ENCODE measurements at regions not wholly inside any gene's neighbourhood (a gene's known extent, or its start where the extent isn't known, plus 50 kb on each side); places are given as distances from the start of the nearest gene placed in this dataset.
"Not testable (repeated sequence)": the region's sequence is repeated elsewhere in the genome, so short reads cannot be mapped to it uniquely, and the experiment has no call there.

DNA sequence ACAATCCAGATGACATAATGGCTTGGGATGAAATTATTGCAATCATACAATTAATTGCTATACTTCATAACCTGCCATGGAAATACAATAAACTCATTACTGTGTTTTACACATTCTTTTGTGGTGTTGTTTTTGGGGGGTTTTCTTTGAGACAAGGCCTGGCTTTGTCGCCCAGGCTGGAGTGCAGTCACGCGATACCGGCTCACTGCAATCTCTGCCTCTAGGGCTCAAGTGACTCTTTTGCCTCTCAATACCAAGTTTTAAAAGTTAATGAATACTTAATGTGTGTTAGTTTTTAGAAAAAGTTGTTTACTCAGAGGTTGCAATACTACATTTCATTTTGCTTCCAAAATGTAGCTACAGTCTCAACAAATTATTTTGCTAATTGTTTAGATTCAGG, 598.4 kb downstream of the CHSY3 start:
- ChIA-PET CTCF (no interaction called here), POLR2A (no interaction called here)
- TF ChIP-seq, protein P1, sequence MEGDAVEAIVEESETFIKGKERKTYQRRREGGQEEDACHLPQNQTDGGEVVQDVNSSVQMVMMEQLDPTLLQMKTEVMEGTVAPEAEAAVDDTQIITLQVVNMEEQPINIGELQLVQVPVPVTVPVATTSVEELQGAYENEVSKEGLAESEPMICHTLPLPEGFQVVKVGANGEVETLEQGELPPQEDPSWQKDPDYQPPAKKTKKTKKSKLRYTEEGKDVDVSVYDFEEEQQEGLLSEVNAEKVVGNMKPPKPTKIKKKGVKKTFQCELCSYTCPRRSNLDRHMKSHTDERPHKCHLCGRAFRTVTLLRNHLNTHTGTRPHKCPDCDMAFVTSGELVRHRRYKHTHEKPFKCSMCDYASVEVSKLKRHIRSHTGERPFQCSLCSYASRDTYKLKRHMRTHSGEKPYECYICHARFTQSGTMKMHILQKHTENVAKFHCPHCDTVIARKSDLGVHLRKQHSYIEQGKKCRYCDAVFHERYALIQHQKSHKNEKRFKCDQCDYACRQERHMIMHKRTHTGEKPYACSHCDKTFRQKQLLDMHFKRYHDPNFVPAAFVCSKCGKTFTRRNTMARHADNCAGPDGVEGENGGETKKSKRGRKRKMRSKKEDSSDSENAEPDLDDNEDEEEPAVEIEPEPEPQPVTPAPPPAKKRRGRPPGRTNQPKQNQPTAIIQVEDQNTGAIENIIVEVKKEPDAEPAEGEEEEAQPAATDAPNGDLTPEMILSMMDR (IDR thresholded peaks at IDR 0.05), result no peak
- intact Hi-C loops (cut with DNase I, micrococcal nuclease), result no loop called here
- H3K9me3 ChIP-seq (ENCODE audit: control insufficient read depth in 1 of 2, insufficient read depth in 1 of 2, low read length in 2 of 2), result no peaks in the 10 kb centered on the region
- no peaks in the 10 kb centered on the region for H3K36me3 ChIP-seq (ENCODE audit: insufficient read depth, low read length)
- ATAC-seq (ENCODE audit: poor library complexity) (no peak), DNase-seq (no peak)
- no peaks in the 10 kb centered on the region for H3K9me3 Mint-ChIP-seq
- no peak overlapping the region for H3K27ac Mint-ChIP-seq
- no peaks in the 10 kb centered on the region for H3K4me1 Mint-ChIP-seq (ENCODE audit: low read depth)
- H3K4me3 Mint-ChIP-seq, result no peak overlapping the region
- H3K4me1 ChIP-seq (ENCODE audit: insufficient read depth, low read length), result no peaks in the 10 kb centered on the region
- no peak overlapping the region for H3K27ac ChIP-seq (ENCODE audit: low read depth in 1 of 2, low read length in 2 of 2)
- H3K36me3 Mint-ChIP-seq (ENCODE audit: low read depth), result no peaks in the 10 kb centered on the region
- no peaks in the 10 kb centered on the region for H3K27me3 Mint-ChIP-seq
- H3K4me3 ChIP-seq (ENCODE audit: low read length), result no peak overlapping the region
- no peaks in the 10 kb centered on the region for H3K27me3 ChIP-seq (ENCODE audit: control insufficient read depth in 1 of 2, insufficient read depth in 2 of 2, low read length in 2 of 2)

DNA sequence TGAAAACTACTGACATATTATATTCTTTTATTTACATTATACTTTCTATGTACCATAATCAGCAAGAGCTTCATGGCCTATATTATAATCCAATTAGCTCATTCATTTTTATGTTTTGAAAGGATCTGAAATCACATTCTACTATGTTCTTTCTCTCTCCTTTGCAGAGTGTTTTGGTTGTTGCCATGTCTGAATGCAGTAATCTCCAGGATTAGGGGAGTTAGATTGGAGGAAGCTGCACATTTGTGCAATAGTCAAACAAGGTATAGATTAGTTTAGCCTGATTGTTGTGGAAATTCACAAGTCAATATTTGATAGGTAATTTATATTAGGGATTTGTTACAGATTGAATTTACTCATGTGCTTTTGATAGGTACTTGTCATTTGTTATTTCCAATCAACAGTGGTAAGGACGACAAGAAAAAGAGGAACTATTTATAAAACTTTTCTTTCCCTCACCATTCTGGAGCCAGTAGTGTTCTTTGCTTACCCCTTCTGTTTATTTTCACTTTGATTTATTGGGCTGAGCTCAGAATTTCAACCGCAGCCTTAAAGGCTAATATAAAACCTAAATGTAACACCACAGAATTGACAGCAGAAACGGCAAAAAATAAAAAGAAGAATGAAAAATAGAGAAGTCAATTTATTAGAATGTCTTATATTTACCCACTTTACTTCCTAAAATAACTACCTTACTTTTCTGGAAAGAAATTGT, 597.0 kb downstream of the CHSY3 start:
- no peaks in the 10 kb centered on the region for H3K27me3 ChIP-seq (ENCODE audit: control insufficient read depth in 1 of 2, insufficient read depth in 2 of 2, low read length in 2 of 2)
- H3K4me3 ChIP-seq (ENCODE audit: low read length), result no peak overlapping the region
- ATAC-seq (ENCODE audit: poor library complexity), result no peak
- POLR2A ChIA-PET, result no interaction called here
- Mint-ChIP-seq H3K36me3 (ENCODE audit: low read depth) (no peaks in the 10 kb centered on the region), H3K27ac (no peak overlapping the region), H3K27me3 (no peaks in the 10 kb centered on the region), H3K4me3 (no peak overlapping the region), H3K4me1 (ENCODE audit: low read depth) (no peaks in the 10 kb centered on the region), H3K9me3 (no peaks in the 10 kb centered on the region)
- DNase-seq, result no peak
- CTCF ChIA-PET, result no interaction called here
- no peaks in the 10 kb centered on the region for H3K9me3 ChIP-seq (ENCODE audit: control insufficient read depth in 1 of 2, insufficient read depth in 1 of 2, low read length in 2 of 2)
- H3K36me3 ChIP-seq (ENCODE audit: insufficient read depth, low read length), result no peaks in the 10 kb centered on the region
- H3K27ac ChIP-seq (ENCODE audit: low read depth in 1 of 2, low read length in 2 of 2), result no peak overlapping the region
- TF ChIP-seq, protein P1 (IDR thresholded peaks at IDR 0.05), result no peak
- no peaks in the 10 kb centered on the region for H3K4me1 ChIP-seq (ENCODE audit: insufficient read depth, low read length)
- intact Hi-C loops (cut with DNase I, micrococcal nuclease), result no loop called here

DNA sequence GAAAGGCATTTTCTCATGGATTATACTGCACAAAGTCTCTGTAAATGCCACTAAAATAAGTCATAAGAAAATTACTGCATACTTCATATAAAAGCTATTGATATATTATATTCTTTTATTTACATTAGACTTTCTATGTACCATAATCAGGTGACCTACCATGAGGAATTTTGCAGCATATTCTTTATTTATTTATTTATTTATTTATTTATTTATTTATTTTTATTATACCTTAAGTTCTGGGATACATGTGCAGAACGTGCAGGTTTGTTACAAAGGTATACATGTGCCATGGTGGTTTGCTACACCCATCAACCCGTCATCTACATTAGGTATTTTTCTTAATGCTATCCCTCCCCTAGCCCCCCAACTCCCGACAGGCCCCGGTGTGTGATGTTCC, 596.2 kb downstream of the CHSY3 start:
- H3K4me3 ChIP-seq (ENCODE audit: low read length); H3K36me3 ChIP-seq (ENCODE audit: insufficient read depth, low read length); H3K27ac Mint-ChIP-seq; H3K4me1 Mint-ChIP-seq (ENCODE audit: low read depth); H3K27me3 Mint-ChIP-seq; POLR2A ChIA-PET; H3K36me3 Mint-ChIP-seq (ENCODE audit: low read depth); ATAC-seq (ENCODE audit: poor library complexity); CTCF ChIA-PET; intact Hi-C loops (cut with DNase I, micrococcal nuclease); H3K4me3 Mint-ChIP-seq; H3K9me3 ChIP-seq (ENCODE audit: control insufficient read depth in 1 of 2, insufficient read depth in 1 of 2, low read length in 2 of 2); H3K27ac ChIP-seq (ENCODE audit: low read depth in 1 of 2, low read length in 2 of 2); H3K9me3 Mint-ChIP-seq; DNase-seq; H3K27me3 ChIP-seq (ENCODE audit: control insufficient read depth in 1 of 2, insufficient read depth in 2 of 2, low read length in 2 of 2); H3K4me1 ChIP-seq (ENCODE audit: insufficient read depth, low read length): not testable (repeated sequence)

DNA sequence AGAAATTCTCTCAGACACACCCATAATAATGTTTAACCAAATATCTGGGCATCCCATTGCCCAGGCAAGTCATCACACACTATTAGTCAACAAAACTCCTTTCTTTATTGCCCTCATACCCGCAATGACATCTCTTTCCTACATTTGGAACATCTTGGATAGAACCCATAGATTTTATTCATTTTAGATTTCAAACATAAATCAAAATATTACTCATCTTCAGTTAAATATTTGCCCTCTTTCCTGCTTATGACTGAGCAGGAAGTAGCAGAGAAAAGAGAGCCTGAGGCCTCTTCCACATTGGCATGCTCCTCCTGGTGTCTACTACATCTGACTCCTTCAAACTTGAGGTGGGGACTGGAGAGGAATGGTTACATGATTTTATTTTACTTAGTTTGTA, 592.0 kb downstream of the CHSY3 start:
- H3K4me1 Mint-ChIP-seq (ENCODE audit: low read depth), result no peaks in the 10 kb centered on the region
- no peak overlapping the region for H3K27ac Mint-ChIP-seq
- ATAC-seq (ENCODE audit: poor library complexity) (no peak), DNase-seq (no peak)
- no peak overlapping the region for H3K4me3 Mint-ChIP-seq
- H3K36me3 ChIP-seq (ENCODE audit: insufficient read depth, low read length), result no peaks in the 10 kb centered on the region
- H3K27me3 Mint-ChIP-seq, result no peaks in the 10 kb centered on the region
- CTCF ChIA-PET, result no interaction called here
- H3K9me3 Mint-ChIP-seq, result no peaks in the 10 kb centered on the region
- H3K4me1 ChIP-seq (ENCODE audit: insufficient read depth, low read length), result no peaks in the 10 kb centered on the region
- H3K27ac ChIP-seq (ENCODE audit: low read depth in 1 of 2, low read length in 2 of 2), result no peak overlapping the region
- intact Hi-C loops (cut with DNase I, micrococcal nuclease), result no loop called here
- no peak overlapping the region for H3K4me3 ChIP-seq (ENCODE audit: low read length)
- no peaks in the 10 kb centered on the region for H3K36me3 Mint-ChIP-seq (ENCODE audit: low read depth)
- no peaks in the 10 kb centered on the region for H3K27me3 ChIP-seq (ENCODE audit: control insufficient read depth in 1 of 2, insufficient read depth in 2 of 2, low read length in 2 of 2)
- POLR2A ChIA-PET, result no interaction called here
- TF ChIP-seq, protein P1 (IDR thresholded peaks at IDR 0.05), result no peak
- H3K9me3 ChIP-seq (ENCODE audit: control insufficient read depth in 1 of 2, insufficient read depth in 1 of 2, low read length in 2 of 2), result no peaks in the 10 kb centered on the region
